NB4 (cell line): ENCODE measurements at regions not wholly inside any gene's neighbourhood (a gene's known extent, or its start where the extent isn't known, plus 50 kb on each side); places are given as distances from the start of the nearest gene placed in this dataset.

Experiments
- DNase-seq: peaks from one replicate; pipeline ENCODE4 v3.0.0; 2010; ENCODE audit warnings: low read depth
- H3K4me3 ChIP-seq: one replicate; pipeline ENCODE4 v1.5.1; 2011; ENCODE audit warnings: mild to moderate bottlenecking, low read depth, low read length, moderate library complexity
- MYC ChIP-seq: IDR thresholded peaks from 2 replicates; pipeline ENCODE4 v1.6.1; 2011; ENCODE audit warnings: low read depth, low read length
- POLR2A ChIP-seq: IDR thresholded peaks from 2 replicates; pipeline ENCODE4 v1.6.1; 2011; ENCODE audit warnings: mild to moderate bottlenecking; ENCODE audit not compliant: insufficient read length; ENCODE audit errors: extremely low read depth
- TF ChIP-seq, protein P1 (sequence below): IDR thresholded peaks from one replicate; pipeline ENCODE4 v1.5.1; 2012; ENCODE audit warnings: low read depth, low read length
- TF ChIP-seq, protein P2 (sequence below): IDR thresholded peaks from 2 replicates; pipeline ENCODE4 v1.6.1; 2011; ENCODE audit warnings: low read depth, low read length

DNA sequence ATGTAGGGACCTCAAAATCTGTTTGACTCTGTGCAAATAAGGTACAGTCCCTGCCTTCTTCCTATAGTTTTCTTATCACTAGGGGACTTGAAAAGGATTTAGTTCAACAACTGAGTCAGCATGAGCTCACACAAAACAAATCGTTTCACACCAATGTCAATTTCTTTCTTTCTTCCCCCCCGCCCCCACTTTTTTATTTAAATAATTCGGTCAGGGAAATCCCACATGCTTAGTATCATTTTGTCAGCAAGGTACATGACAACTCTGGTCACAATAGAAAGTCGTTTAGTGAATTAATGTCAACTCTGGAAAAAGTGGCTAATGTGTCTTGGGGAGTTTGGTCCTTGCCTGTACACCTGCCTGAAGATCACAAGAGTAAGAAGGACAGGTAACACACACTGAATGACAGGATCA lies 232.2 kb upstream of the PLEKHG7 start:
- TF ChIP-seq, protein P1, sequence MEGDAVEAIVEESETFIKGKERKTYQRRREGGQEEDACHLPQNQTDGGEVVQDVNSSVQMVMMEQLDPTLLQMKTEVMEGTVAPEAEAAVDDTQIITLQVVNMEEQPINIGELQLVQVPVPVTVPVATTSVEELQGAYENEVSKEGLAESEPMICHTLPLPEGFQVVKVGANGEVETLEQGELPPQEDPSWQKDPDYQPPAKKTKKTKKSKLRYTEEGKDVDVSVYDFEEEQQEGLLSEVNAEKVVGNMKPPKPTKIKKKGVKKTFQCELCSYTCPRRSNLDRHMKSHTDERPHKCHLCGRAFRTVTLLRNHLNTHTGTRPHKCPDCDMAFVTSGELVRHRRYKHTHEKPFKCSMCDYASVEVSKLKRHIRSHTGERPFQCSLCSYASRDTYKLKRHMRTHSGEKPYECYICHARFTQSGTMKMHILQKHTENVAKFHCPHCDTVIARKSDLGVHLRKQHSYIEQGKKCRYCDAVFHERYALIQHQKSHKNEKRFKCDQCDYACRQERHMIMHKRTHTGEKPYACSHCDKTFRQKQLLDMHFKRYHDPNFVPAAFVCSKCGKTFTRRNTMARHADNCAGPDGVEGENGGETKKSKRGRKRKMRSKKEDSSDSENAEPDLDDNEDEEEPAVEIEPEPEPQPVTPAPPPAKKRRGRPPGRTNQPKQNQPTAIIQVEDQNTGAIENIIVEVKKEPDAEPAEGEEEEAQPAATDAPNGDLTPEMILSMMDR = no peak
- TF ChIP-seq MYC (no peak), POLR2A (no peak)
- TF ChIP-seq, protein P2, sequence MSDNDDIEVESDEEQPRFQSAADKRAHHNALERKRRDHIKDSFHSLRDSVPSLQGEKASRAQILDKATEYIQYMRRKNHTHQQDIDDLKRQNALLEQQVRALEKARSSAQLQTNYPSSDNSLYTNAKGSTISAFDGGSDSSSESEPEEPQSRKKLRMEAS = no peak
- H3K4me3 ChIP-seq = no peak overlapping the region
- DNase-seq = no peak

DNA sequence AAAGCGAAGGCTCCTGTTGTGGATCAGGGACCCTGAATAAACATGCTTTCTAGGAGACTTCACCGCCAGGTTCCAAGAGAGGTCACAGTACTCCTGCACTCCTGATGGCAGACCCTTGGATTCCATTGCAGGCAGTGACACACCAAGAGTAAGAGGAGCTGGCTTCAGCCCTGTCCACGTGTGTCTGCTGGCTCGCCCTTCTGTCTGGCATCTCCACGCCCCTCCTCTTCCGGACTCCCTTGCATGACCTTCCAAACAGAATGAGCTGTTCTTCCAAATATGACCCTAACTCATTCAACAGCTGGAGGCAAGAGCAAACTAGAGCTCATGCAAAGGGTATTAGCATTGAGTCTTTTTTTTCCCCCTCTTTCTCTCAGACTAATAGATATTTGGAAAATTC lies 233.0 kb upstream of the PLEKHG7 start:
- H3K4me3 ChIP-seq = no peak overlapping the region
- no peak for DNase-seq
- TF ChIP-seq, protein P2 = no peak
- TF ChIP-seq, protein P1 = no peak
- TF ChIP-seq POLR2A (no peak), MYC (no peak)

DNA sequence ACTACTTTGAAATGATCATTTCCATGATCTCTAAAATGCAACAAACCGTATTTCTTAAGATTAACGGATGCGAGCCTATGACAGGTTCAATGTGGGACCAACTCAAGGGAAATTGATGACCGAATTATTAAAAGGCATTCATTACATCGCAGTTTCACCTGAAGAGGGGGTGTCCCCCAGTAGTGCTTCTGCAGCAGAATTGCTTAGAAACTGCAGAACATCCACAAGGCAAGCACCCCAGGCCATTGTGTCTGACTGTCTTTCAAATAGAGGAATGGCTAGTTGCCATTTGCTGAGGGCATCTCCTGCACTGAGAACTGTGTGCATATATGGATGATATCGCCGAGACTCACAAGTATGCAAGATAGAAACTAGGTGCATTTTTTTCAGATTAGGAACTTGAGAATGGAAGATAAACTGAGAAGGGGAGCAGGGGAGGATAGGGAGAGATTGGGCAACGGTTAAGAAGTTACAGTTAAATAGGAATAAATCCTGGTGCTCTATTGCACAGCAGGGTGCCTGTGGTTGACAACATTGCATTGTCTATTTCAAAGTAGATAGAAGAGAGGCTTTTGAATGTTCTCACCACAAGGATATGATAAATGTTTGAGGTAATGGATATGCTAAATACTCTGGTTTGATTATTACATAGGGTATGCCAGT lies 234.3 kb upstream of the PLEKHG7 start:
- no peak overlapping the region for H3K4me3 ChIP-seq
- peak; percentile 87 for DNase-seq
- TF ChIP-seq, protein P2 = no peak
- no peak for TF ChIP-seq POLR2A
- no peak for TF ChIP-seq MYC
- TF ChIP-seq, protein P1 = no peak

DNA sequence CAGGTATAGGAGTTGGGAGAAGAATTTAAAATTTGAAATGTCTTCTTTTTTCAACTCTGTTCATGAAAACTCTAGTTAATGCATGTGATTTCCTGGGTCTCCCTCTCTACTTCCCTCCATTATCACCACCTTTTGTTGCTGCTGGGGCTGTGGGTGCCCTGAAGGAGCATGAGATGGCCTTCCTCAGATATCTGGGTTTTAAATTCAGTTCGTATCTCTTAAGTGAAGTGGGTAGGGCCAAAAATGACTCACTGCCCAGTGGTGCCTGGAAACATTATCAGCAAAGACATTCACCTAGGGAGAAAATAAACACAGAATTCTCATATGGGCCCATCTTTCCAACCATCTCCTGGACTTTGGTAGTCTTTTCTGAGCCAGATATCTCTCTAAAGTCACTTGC lies 234.9 kb upstream of the PLEKHG7 start:
- TF ChIP-seq MYC (no peak), POLR2A (no peak)
- TF ChIP-seq, protein P1 = no peak
- TF ChIP-seq, protein P2 = no peak
- DNase-seq = peak; percentile 34
- no peak overlapping the region for H3K4me3 ChIP-seq

DNA sequence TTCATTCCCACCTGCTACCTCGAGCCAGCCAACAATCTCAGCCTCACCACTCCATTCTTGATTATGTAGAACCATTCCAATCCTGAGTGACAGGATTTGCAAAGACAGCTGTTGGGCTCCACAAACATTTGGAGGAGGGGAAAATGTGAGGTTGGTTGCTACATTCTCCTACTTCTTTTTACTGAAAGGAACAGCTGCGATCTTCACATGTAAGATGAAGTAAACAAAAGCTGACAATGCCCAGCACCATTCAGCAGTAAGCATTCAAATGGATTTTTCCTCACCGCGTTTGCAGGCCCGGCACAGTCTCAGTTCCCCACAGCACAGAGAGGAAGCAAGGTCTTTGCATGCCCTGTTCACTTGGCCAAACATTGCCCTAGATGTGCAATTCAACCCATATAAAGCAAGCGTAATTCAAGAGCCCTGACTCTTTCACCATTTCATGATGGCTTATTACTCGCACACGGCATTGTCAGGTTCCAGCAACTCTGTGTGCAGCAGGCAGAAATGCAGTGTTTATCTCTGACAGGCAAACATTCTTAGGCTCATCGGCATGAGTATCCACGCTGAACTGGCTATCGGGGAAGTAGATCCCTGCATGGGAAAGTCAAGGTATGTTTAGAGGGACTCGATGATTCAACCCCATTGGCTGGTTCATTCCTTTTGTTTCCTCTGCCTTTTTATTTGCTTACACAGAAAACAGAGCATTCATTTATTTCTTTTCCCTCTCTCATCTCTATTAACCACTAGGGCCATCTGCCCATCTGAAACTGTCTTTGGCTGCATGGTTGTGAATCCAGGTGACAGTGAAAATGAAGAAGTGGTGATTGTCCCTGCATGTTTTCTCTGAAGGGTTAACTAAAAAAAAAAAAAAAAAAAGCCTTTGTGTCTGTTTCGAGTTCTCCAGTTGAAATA lies 236.1 kb upstream of the PLEKHG7 start:
- DNase-seq = no peak
- H3K4me3 ChIP-seq = no peak overlapping the region
- TF ChIP-seq, protein P2 = no peak
- TF ChIP-seq POLR2A (no peak), MYC (no peak)
- TF ChIP-seq, protein P1 = no peak
